GM19035 (cell line): ENCODE measurements at regions not wholly inside any gene's neighbourhood (a gene's known extent, or its start where the extent isn't known, plus 50 kb on each side); places are given as distances from the start of the nearest gene placed in this dataset.

Experiments
- ATAC-seq: cut with Tn5 transposase; IDR thresholded peaks from one replicate; pipeline ENCODE4 v1.9.1; 2021; ENCODE audit not compliant: unreplicated experiment

DNA sequence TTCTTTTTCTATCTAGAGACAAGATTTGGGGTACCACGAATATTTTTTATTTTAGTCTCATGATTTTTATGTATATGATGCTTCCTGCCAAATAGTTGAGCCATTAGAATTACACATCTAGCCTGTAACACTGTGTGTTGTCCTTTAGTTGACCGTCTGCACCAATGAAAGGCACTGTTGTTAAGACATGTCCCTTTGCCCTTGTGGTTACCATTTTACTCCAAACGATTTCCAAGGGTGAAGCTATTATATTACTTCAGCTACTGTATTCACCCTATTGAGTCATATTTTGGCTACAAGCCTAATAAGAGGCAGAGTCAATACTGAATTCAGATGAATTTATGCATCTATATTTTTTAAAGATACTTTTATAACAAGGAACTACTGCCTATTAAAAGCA lies 207.6 kb downstream of the CETN3 start:
- ATAC-seq, result no peak

- ATAC-seq, result no peak
Measured at GRCh38 chr5:90193185-90193822, 216.3 kb downstream of the CETN3 start.

DNA sequence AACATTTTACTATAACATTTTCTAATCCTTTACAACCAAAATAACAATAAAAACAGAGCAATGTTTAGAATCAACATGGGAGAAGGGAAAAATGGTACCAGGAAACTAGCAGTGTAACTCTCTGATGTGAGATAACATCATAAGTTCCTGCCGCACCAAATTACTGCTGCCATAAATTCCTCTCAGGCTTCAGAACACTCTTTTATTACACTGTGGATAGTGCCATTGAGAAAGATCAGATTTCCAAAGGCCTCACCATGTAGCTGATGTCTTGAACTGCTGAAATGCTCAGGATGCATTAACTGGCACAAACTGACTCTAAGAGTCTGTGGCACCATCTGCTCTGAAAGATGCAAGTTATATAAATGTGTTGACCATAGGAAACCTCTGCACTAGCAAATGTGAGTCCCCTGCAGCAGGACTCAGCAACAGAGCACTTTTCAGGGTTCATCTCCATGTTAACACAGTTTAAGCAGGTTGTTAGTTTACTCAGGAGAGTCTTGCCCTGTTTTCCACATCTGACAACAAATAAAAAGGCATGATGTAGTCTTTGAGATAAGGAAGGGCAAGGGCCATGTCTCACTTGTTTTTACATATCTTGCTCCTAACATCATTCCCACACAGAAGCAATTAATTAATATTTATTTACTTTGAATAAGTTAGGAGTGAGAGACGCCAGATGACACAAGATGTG lies 218.1 kb downstream of the CETN3 start:
- ATAC-seq, result no peak

- no peak for ATAC-seq
Measured at GRCh38 chr5:90185897-90186468, 223.6 kb downstream of the CETN3 start.

DNA sequence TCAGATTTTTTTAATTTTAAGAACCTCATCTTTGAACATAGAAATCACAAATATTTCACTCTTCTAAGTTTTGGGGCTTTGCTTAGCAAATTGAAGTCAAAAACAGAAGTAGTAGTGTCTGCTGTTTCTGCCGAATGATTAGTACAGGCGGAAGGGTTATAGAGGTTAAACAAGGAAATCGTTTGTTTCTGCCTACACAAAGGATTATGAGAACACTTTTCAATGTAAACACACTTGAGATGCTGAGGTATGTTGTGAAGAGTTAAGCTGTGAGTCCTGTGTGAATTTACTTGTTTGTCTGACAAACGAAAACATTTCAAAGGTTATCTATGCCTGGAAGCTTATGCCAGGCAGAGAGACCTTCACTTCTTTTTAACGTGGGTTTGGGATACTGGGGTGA lies 224.8 kb downstream of the CETN3 start:
- ATAC-seq, result no peak

DNA sequence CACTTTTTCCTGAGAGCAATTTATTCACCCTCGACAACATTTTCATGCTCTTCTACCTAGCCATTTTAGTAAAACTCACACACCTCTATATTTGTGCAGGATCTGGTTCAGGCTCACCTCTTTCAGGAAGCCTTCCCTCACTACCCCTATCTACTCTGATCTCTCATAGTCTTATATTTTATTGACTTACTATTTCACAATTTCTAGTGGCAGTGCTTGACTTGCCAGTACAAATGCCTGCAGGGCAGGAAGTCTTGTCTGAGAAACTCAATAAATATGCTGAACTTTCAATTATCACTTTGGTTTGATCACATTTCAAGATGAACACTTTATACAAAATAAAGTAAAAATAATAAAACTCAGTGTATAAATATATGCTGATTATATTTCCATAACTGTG lies 226.8 kb downstream of the CETN3 start:
- ATAC-seq, result no peak

GRCh38 chr5:90174236-90174635 lies 235.3 kb downstream of the CETN3 start:
- no peak for ATAC-seq

DNA sequence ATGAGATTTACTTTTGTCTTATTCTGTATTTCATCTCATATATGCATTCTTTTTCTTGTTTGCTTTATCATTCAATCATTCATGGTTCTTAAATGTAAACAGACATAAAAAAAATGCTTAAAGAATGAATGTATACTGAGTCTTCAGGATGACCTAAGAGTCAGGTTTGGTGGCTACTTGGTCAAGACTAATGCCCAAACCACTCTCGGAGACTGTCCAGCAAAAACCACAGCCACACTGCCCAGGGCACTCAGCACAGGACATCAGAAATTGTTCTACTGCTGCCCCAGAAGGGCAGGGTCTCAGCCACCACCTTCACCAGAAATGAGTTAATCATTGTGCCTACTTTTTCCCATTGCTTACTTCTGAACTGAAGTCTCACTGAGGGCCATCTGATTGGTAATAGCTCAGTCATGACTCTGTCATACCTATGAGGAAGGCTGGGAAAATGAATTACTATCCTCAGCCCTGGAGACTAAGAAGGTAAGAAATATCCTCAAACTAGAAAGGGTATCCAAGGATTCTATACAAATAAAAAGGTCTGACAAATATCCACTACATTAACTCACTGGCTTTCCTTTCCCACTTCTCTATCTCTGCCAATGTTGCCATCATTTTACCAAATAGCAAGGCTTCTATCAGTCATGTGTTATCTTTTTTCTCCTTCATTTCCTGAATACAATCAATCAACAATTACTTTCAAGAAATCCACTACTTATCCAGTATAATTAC lies 236.1 kb downstream of the CETN3 start:
- no peak for ATAC-seq

DNA sequence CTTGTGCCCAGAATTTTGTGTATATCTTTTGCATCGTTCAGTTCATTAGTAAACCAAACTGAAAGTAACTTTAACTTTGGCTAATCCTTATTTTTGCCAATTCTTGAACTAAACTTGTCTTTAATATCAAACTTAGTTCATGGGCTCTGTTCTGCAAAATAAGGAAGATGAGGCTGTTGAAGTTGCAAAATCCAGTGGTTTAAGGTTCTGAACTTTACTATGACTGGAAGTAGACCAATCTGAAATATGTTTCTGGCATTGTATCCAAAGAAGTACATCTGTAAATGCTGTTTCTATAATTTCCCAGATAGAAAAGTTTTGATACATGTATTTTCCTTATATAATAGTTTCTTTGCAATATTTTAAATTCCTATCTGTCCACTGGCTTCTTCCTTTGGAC lies 238.1 kb downstream of the CETN3 start:
- ATAC-seq, result no peak

DNA sequence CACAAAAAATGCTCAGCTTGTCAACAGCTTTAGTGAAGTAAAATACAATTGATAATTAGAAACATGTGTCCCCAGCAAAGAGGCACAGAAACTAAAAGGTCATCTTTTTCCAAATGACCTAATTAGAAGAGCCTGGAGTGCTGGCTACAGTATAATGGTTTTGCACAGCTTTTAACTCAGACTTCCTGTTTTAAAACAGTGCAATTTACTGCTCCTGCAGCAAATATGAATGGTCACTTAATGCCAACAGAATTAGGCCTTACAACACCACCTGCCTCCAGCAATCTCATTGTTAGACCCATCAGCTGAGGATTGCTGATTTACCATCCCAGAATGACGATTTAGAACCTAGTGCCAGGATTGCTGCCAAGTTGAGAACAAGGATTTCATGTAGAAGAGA lies 239.3 kb downstream of the CETN3 start:
- ATAC-seq, result no peak

- ATAC-seq, result no peak
Measured at GRCh38 chr5:90169078-90169477, 240.5 kb downstream of the CETN3 start.

DNA sequence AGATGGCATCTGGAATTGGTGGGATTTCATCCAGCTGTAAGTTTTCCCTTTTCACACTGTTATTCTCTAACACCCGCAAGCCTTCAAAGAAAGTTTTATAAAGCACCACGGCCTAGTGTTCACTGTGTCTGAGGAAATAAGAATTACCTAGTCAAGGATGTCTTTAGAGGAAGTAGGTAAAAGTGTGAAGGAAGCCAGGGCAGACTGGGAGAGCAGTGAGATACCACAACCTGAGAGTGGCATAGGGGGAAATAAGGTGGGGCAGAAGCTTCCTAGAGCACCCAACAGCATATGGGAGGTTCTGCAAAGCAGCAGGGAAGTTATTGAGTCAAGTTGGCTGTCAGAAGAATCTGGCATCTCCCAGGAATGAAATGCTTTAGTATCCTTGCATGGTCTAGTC lies 241.2 kb downstream of the CETN3 start:
- ATAC-seq, result no peak

GRCh38 chr5:90166816-90167215 lies 242.7 kb downstream of the CETN3 start:
- no peak for ATAC-seq

DNA sequence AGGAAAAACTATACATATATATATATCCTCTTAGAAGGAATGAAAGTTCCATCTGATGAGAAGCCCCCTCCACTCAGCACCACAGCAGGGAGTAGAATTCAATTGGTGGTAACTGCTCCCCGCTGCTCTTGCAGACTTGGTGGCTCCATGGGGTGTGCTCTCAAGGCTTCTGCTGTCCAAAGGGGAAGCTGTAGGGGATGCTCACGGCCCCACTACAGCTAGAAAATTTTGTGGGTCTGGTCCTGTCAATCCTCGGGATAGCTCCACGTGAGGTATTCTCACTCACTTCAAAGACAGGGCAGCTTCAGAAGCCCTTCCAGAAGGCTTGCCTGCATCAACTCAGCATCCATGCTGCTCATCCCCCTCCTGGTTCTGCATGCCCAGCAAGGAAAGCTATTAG lies 247.2 kb downstream of the CETN3 start:
- no peak for ATAC-seq

- no peak for ATAC-seq
Measured at GRCh38 chr5:90161414-90161813, 248.1 kb downstream of the CETN3 start.

- no peak for ATAC-seq
Measured at GRCh38 chr5:90158131-90158530, 251.4 kb downstream of the CETN3 start.

GRCh38 chr5:90153031-90153430 lies 256.5 kb downstream of the CETN3 start:
- no peak for ATAC-seq

- ATAC-seq, result no peak
Measured at GRCh38 chr5:90144625-90145327, 264.8 kb downstream of the CETN3 start.

GRCh38 chr5:90142541-90142940 lies 267.0 kb downstream of the CETN3 start:
- no peak for ATAC-seq

GRCh38 chr5:90141984-90142383 lies 267.6 kb downstream of the CETN3 start:
- no peak for ATAC-seq

DNA sequence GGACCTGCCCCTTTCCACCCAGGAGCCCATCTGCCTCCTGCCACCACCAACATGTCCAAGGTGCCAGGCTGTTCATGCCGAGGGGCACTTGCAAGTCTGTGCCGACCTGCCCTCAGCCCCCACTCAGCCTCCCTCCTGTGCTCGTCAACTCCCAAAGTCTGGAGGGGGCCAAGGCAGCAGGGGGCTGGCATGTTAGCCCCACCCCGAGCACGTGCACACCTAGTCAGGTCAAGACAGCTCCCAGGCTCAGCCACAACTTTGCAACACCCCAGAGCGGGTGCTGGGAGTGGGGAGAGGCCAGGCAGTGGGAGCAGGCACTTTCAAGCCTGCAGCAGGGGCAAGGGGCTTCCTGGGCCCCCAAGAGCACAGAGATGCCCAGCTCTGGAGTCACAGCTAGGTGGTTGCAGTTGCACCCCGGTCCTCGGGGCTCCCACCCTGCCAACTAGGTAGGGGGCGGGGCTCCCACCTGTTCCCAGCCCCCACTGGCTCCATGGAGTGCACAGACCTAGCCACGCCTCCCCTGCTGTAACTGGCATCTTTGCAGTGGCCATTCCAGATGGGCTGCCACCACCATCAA lies 272.5 kb downstream of the CETN3 start:
- no peak for ATAC-seq
